Esophagus muscularis mucosa (tissue), 4 donors: ENCODE measurements at regions not wholly inside any gene's neighbourhood (a gene's known extent, or its start where the extent isn't known, plus 50 kb on each side); places are given as distances from the start of the nearest gene placed in this dataset.

Source experiments
- EP300 ChIP-seq: sonication (generic); formaldehyde crosslinking; IDR thresholded peaks from one replicate; pipeline ENCODE4 v1.6.1; 2017; ENCODE audit warnings: antibody characterized with exemption
- POLR2A ChIP-seq: fragments of 450-650 bp; IDR thresholded peaks from one replicate; pipeline ENCODE4 v1.6.1; 2017; ENCODE audit warnings: antibody characterized with exemption, moderate library complexity, mild to moderate bottlenecking, low read depth
- POLR2AphosphoS5 ChIP-seq, 2 donors: sonication (generic); formaldehyde crosslinking; IDR thresholded peaks; one replicate each; pipeline ENCODE4 v1.6.1; 2017; ENCODE audit warnings: antibody characterized with exemption in 2 of 2
- TF ChIP-seq, protein P1 (sequence below), 3 experiments: fragments of 200-600 bp in 2 of 3; fragments of 450-650 bp in 1 of 3; sonication (generic) in 2 of 3; IDR thresholded peaks; one replicate each; pipeline ENCODE4 v1.5.1; 2017 to 2019; ENCODE audit warnings: antibody characterized with exemption in 3 of 3, mild to moderate bottlenecking in 2 of 3, moderate library complexity in 1 of 3

DNA sequence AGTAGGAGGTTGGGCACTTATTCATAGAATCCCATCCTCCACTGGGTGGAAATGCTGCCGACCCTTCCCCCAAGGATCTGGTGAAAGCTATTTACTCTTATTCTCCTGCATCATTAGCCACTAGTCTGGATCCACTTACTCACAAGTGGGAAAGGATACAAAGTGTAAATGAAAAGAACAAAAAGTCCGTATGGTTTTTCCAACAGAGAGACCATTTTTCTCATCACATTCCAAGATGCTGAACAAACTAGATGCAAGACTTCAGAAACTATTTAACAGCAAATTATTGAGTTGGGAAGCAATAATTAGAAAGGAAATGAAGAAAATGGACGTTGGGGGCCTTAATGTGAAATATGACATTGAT lies 242.4 kb upstream of the GLI3 start:
- TF ChIP-seq POLR2A (no peak), POLR2AphosphoS5 (IDR thresholded peaks at IDR 0.05) (peak in 1 of 2 donors; percentile 2), EP300 (no peak)
- TF ChIP-seq, protein P1, sequence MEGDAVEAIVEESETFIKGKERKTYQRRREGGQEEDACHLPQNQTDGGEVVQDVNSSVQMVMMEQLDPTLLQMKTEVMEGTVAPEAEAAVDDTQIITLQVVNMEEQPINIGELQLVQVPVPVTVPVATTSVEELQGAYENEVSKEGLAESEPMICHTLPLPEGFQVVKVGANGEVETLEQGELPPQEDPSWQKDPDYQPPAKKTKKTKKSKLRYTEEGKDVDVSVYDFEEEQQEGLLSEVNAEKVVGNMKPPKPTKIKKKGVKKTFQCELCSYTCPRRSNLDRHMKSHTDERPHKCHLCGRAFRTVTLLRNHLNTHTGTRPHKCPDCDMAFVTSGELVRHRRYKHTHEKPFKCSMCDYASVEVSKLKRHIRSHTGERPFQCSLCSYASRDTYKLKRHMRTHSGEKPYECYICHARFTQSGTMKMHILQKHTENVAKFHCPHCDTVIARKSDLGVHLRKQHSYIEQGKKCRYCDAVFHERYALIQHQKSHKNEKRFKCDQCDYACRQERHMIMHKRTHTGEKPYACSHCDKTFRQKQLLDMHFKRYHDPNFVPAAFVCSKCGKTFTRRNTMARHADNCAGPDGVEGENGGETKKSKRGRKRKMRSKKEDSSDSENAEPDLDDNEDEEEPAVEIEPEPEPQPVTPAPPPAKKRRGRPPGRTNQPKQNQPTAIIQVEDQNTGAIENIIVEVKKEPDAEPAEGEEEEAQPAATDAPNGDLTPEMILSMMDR (IDR thresholded peaks at IDR 0.05) = no peak
